GM12878 (cell line): ENCODE measurements at regions not wholly inside any gene's neighbourhood (a gene's known extent, or its start where the extent isn't known, plus 50 kb on each side); places are given as distances from the start of the nearest gene placed in this dataset.

Source experiments
- ATAC-seq: fragments of 200-7000 bp; cut with Tn5 transposase; 3 replicates; pipeline ENCODE4 v1.9.1; 2020; ENCODE audit warnings: mild to moderate bottlenecking, moderate library complexity
- BruUV-seq: library from RNA; stranded (reverse); fragments of 400-500 nt; replicated peaks from 2 replicates; lab custom pipeline; 2021; lab: Mats Ljungman, UMichigan
- CTCF ChIA-PET: fragments of 300-600 bp; sonication (Branson Sonifier 250); formaldehyde crosslinking; extraction: SDS; loops from one replicate; lab custom pipeline; 2021; ENCODE audit warnings: inconsistent platforms; lab: Yijun Ruan, JAX
- POLR2A ChIA-PET: fragments of 350-600 bp; formaldehyde crosslinking; extraction: SDS; loops from one replicate; lab custom pipeline; 2021; ENCODE audit warnings: inconsistent platforms; lab: Charles Lee
- RAD21 ChIA-PET: fragments of 300-600 bp; sonication (Branson Sonifier 250); formaldehyde crosslinking; loops from one replicate; lab custom pipeline; 2023; ENCODE audit warnings: antibody characterized with exemption; ENCODE audit not compliant: unreplicated experiment; lab: Charles Lee
- SMC1A ChIA-PET: fragments of 300-600 bp; sonication (Branson Sonifier 250); formaldehyde crosslinking; loops from one replicate; lab custom pipeline; 2023; ENCODE audit not compliant: unreplicated experiment, uncharacterized antibody; lab: Charles Lee
- DNase-seq: peaks from one replicate; pipeline ENCODE4 v3.0.0-alpha.2; 2011; ENCODE audit warnings: low read depth, low spot score
- FAIRE-seq: peaks from 3 replicates; lab custom pipeline; 2011; peaks lifted over from hg19 to GRCh38; lab: Jason Lieb, UNC
- H2AFZ ChIP-seq: 2 replicates; pipeline ENCODE4 v1.6.0; 2011; ENCODE audit warnings: low read depth, low read length, control low read depth; ENCODE audit not compliant: control insufficient read depth
- H3K27ac ChIP-seq: 2 replicates; pipeline ENCODE4 v1.5.1; 2011; ENCODE audit warnings: control low read depth; ENCODE audit not compliant: control insufficient read depth, insufficient read depth
- H3K27me3 ChIP-seq, 2 experiments: replicated peaks in 1 of 2; 2 replicates each; pipeline versions ENCODE4 v1.6.0 to v1.6.1; 2011; ENCODE audit warnings: low read length in 1 of 2; ENCODE audit not compliant: control insufficient read depth in 2 of 2, insufficient read depth in 2 of 2
- H3K36me3 ChIP-seq, 2 experiments: 2 replicates each; pipeline ENCODE4 v1.5.1; 2011; ENCODE audit warnings: low read length in 1 of 2; ENCODE audit not compliant: control insufficient read depth in 2 of 2, insufficient read depth in 2 of 2
- H3K4me1 ChIP-seq: 2 replicates; pipeline ENCODE4 v1.6.1; 2011; ENCODE audit warnings: mild to moderate bottlenecking, low read length, moderate library complexity, mixed read lengths; ENCODE audit not compliant: control insufficient read depth, insufficient read depth
- H3K4me2 ChIP-seq: 2 replicates; pipeline ENCODE4 v1.6.0; 2011; ENCODE audit warnings: control low read depth; ENCODE audit not compliant: control insufficient read depth, insufficient read depth
- H3K4me3 ChIP-seq: fragments of 200-600 bp; sonication (generic); 2 replicates; pipeline ENCODE4 v1.5.1; 2016
- H3K79me2 ChIP-seq: 2 replicates; pipeline ENCODE4 v1.6.0; 2011; ENCODE audit warnings: low read length; ENCODE audit not compliant: control insufficient read depth, insufficient read depth
- H3K9ac ChIP-seq: 2 replicates; pipeline ENCODE4 v1.8.0; 2011; ENCODE audit warnings: low read length, control low read depth, mixed read lengths; ENCODE audit not compliant: control insufficient read depth, insufficient read depth
- H3K9me3 ChIP-seq: replicated peaks from 3 replicates; pipeline ENCODE4 v1.5.1; 2011; ENCODE audit warnings: mild to moderate bottlenecking, low read length; ENCODE audit not compliant: control insufficient read depth, insufficient read depth
- H4K20me1 ChIP-seq: 2 replicates; pipeline ENCODE4 v1.6.0; 2011; ENCODE audit not compliant: control insufficient read depth, insufficient read depth
- CHD1 ChIP-seq: IDR thresholded peaks from 2 replicates; pipeline ENCODE4 v1.6.1; 2012; ENCODE audit warnings: low read depth, low read length, improper control_type of control experiment
- CREM ChIP-seq: IDR thresholded peaks from 2 replicates; pipeline ENCODE4 v1.6.1; 2014; ENCODE audit warnings: antibody characterized with exemption, low read depth
- SIN3A ChIP-seq: IDR thresholded peaks from 2 replicates; pipeline ENCODE4 v1.6.1; 2012; ENCODE audit warnings: low read depth, low read length, improper control_type of control experiment
- SUPT20H ChIP-seq: IDR thresholded peaks from 2 replicates; pipeline ENCODE4 v1.6.1; 2011; ENCODE audit warnings: low read depth, mild to moderate bottlenecking, low read length, moderate library complexity, borderline replicate concordance; ENCODE audit not compliant: control insufficient read depth
- TBL1XR1 ChIP-seq: IDR thresholded peaks from 2 replicates; pipeline ENCODE4 v1.6.1; 2012; ENCODE audit warnings: low read depth, low read length, improper control_type of control experiment
- WGBS: methylation state at CpG from one replicate; pipeline ENCODE4 v1.1.6; 2016; ENCODE audit warnings: low lambda C conversion rate; ENCODE audit not compliant: insufficient replicate concordance, insufficient coverage; ENCODE audit errors: missing lambda C conversion rate; 5-methylcytosine and 5-hydroxymethylcytosine counted together
- in situ Hi-C: fragments of 300-500 bp; cut with MboI; formaldehyde crosslinking; loops from 9 replicates; pipeline ENCODE4 v1.14.3; 2018; ENCODE audit warnings: mixed read lengths
- intact Hi-C: fragments of 100-400 bp; cut with micrococcal nuclease; formaldehyde crosslinking; loops from one replicate; pipeline ENCODE4 v1.14.2; 2022; ENCODE audit not compliant: unreplicated experiment
- TF ChIP-seq, protein P1 (sequence below): IDR thresholded peaks from 2 replicates; pipeline ENCODE4 v1.6.1; 2011; ENCODE audit warnings: low read depth, low read length, improper control_type of control experiment, borderline replicate concordance

DNA sequence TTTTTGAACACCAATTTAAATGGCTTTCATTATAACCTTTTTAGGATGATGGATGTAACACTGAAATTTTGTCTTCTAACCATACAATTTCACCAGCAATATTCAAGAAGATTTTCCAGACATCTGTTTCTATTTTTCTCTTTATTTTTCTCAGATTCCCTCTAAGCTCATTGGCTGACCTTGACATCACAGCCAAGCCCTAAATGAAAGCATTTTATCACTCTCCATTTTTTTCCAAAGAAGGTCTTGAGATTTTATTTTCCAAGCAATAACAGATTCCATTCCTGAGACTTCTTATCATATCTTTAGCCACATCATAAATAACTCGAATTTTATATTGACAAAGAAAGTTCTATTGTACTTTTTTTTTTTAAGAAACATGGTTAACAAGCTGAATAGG, 392.6 kb upstream of the THBS1 start:
- no TSS peak for BruUV-seq
- H3K36me3 ChIP-seq: no peaks in the 10 kb centered on the region
- H3K9ac ChIP-seq: no peak overlapping the region
- ATAC-seq (no peak), FAIRE-seq (no peak), DNase-seq (no peak)
- ChIA-PET SMC1A (interaction anchor here (1.1 kb wide), 2 partner anchors 168 to 285 kb away, joined by 3 read pairs; no protein-coding TSS in a partner anchor), RAD21 (no interaction called here), POLR2A (no interaction called here)
- intact Hi-C loops: no loop called here
- in situ Hi-C loops: no loop called here
- H3K79me2 ChIP-seq: no peaks in the 10 kb centered on the region
- no peak overlapping the region for H3K4me3 ChIP-seq
- H3K27me3 ChIP-seq: peaks cover 0 to 3% of the 10 kb centered on the region in 2 experiments; a peak in 2 of 4 replicates
- H3K27ac ChIP-seq: no peak overlapping the region
- 4% methylated on average over 1 of the region's 1 CpG for WGBS
- no peaks in the 10 kb centered on the region for H4K20me1 ChIP-seq
- H3K4me2 ChIP-seq: no peak overlapping the region
- no peaks in the 10 kb centered on the region for H3K4me1 ChIP-seq
- no peak for TF ChIP-seq CHD1
- TF ChIP-seq, all 136 proteins: peak for 0
- Histone ChIP-seq H3K9me3 (no peaks in the 10 kb centered on the region), H2AFZ (no peak overlapping the region)
- CTCF ChIA-PET: interaction anchor here (0.7 to 1.4 kb wide), 3 partner anchors 10 to 1502 kb away, joined by 3 to 4 read pairs (median 4); no protein-coding TSS in a partner anchor

DNA sequence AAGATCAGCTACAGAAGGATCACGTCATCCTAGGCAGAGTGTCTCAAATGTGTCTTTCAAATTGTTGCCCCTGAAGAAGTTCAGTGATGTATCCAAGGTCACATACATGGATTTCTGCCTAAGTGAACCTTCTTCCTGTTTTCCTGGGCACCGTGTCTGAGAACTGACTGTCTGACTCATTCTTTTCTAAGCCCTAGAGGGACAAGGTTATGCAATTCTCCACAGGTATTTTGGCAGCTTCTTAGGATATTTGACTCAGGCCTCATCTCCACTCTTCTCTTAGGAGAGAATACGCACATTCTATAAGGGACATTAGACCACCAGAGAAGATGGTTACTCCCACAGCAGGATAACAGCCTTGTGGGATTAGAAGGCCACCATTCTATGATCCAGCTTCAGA, 391.9 kb upstream of the THBS1 start:
- intact Hi-C loops (no loop called here), in situ Hi-C loops (no loop called here)
- ChIA-PET CTCF (interaction anchor here (1.0 to 1.4 kb wide), 2 partner anchors 9 to 391 kb away, joined by 3 to 4 read pairs; no protein-coding TSS in a partner anchor), RAD21 (no interaction called here), POLR2A (no interaction called here), SMC1A (interaction anchor here (1.1 kb wide), 1 partner anchor 284 kb away, joined by 3 read pairs; no protein-coding TSS in a partner anchor)
- Histone ChIP-seq H3K9ac (no peak overlapping the region), H4K20me1 (no peaks in the 10 kb centered on the region), H3K9me3 (no peaks in the 10 kb centered on the region), H3K79me2 (no peaks in the 10 kb centered on the region), H3K27ac (no peak overlapping the region), H3K36me3 (no peaks in the 10 kb centered on the region), H3K4me1 (no peaks in the 10 kb centered on the region), H3K4me3 (no peak overlapping the region), H3K27me3 (peaks cover 0 to 3% of the 10 kb centered on the region in 2 experiments; a peak in 2 of 4 replicates), H2AFZ (no peak overlapping the region), H3K4me2 (no peak overlapping the region)
- DNase-seq (no peak), FAIRE-seq (no peak), ATAC-seq (no peak)
- no TSS peak for BruUV-seq
- no peak for TF ChIP-seq TBL1XR1
- no peak for TF ChIP-seq CREM
- TF ChIP-seq, protein P1, sequence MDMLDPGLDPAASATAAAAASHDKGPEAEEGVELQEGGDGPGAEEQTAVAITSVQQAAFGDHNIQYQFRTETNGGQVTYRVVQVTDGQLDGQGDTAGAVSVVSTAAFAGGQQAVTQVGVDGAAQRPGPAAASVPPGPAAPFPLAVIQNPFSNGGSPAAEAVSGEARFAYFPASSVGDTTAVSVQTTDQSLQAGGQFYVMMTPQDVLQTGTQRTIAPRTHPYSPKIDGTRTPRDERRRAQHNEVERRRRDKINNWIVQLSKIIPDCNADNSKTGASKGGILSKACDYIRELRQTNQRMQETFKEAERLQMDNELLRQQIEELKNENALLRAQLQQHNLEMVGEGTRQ: no peak
- no peak for TF ChIP-seq SIN3A
- no peak for TF ChIP-seq SUPT20H
- 13% methylated on average over 3 of the region's 3 CpGs for WGBS
